Large intestine (tissue), 3 donors: ENCODE measurements at regions not wholly inside any gene's neighbourhood (a gene's known extent, or its start where the extent isn't known, plus 50 kb on each side); places are given as distances from the start of the nearest gene placed in this dataset.

Source experiments
- DNase-seq, 2 donors: peaks; one replicate each; pipeline versions ENCODE4 v3.0.0 to v3.0.0-alpha.2; 2013
- H3K27ac ChIP-seq: one replicate; pipeline ENCODE4 v1.5.1; 2013; ENCODE audit warnings: low read length
- H3K27me3 ChIP-seq: 2 replicates; pipeline ENCODE4 v1.6.1; 2013; ENCODE audit warnings: low read length; ENCODE audit not compliant: control insufficient read depth, insufficient read depth
- H3K36me3 ChIP-seq: 2 replicates; pipeline ENCODE4 v1.6.1; 2013; ENCODE audit warnings: low read length; ENCODE audit not compliant: control insufficient read depth, insufficient read depth
- H3K4me1 ChIP-seq: one replicate; pipeline ENCODE4 v1.6.1; 2013; ENCODE audit warnings: low read length; ENCODE audit not compliant: control insufficient read depth, insufficient read depth
- H3K4me3 ChIP-seq: one replicate; pipeline ENCODE4 v1.5.1; 2013; ENCODE audit warnings: low read length
- H3K9me3 ChIP-seq: one replicate; pipeline ENCODE4 v1.6.1; 2013; ENCODE audit warnings: mild to moderate bottlenecking, low read depth, low read length, moderate library complexity; ENCODE audit not compliant: control insufficient read depth
- WGBS: methylation state at CpG from one replicate; pipeline ENCODE4 v1.1.5; 2013; ENCODE audit warnings: low lambda C conversion rate; ENCODE audit not compliant: insufficient coverage; 5-methylcytosine and 5-hydroxymethylcytosine counted together

GRCh38 chr7:31455844-31456243 is 58.0 kb upstream of the ITPRID1 start:
- WGBS = no CpG with 5 or more reads among the region's 5 CpGs
- H3K36me3 ChIP-seq = no peaks in the 10 kb centered on the region

DNA sequence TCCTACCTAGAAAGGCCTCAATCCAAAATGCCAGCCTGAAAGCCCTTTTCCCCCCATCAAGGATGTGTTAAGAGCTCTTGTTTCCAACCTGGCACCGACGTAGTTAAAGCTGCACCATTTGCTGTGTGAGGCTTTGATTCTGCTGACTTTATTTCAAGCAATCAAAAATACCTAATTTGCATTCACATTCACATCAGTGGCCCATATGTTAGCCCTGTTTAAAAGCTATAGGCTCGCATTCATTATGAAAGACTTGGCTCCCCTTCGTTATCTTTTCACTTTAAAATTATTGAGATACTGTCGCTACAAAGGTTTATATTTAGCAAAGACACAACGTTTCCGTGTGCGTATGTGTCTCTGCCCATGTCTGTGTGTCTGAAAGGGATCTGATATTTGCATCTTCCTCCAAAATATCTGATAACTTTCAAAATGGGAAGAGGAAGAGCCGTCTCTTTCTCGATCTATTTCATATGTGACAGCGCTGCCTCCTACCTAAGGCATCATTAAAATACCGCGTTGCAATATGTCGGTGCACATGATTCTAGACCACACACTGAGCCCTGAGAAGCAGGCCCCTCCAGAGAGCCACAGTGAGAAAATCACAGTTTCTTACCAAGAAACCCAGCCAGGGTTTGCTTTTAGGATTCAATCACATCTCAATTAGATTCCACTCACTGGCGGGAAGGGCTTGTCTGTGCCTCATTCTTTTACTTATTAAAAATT is 57.1 kb upstream of the ITPRID1 start:
- 100% methylated on average over 4 of the region's 15 CpGs for WGBS
- Histone ChIP-seq H3K4me3 (no peak overlapping the region), H3K9me3 (no peaks in the 10 kb centered on the region), H3K27ac (no peak overlapping the region), H3K36me3 (no peaks in the 10 kb centered on the region), H3K27me3 (no peaks in the 10 kb centered on the region), H3K4me1 (no peaks in the 10 kb centered on the region)
- no peak for DNase-seq

More at GRCh38 chr7:31455844-31456243, 58.0 kb upstream of the ITPRID1 start:
- no peak for DNase-seq
- Histone ChIP-seq H3K4me1 (no peaks in the 10 kb centered on the region), H3K27me3 (no peaks in the 10 kb centered on the region), H3K9me3 (no peaks in the 10 kb centered on the region), H3K27ac (no peak overlapping the region), H3K4me3 (no peak overlapping the region)

GRCh38 chr7:31457551-31457950 is 56.3 kb upstream of the ITPRID1 start:
- Histone ChIP-seq H3K27ac (no peak overlapping the region), H3K36me3 (no peaks in the 10 kb centered on the region), H3K9me3 (no peaks in the 10 kb centered on the region), H3K4me1 (no peaks in the 10 kb centered on the region), H3K4me3 (no peak overlapping the region), H3K27me3 (no peaks in the 10 kb centered on the region)
- DNase-seq = no peak
- 100% methylated on average over 2 of the region's 5 CpGs for WGBS

- Histone ChIP-seq H3K9me3 (no peaks in the 10 kb centered on the region), H3K36me3 (no peaks in the 10 kb centered on the region), H3K4me1 (no peaks in the 10 kb centered on the region), H3K27me3 (no peaks in the 10 kb centered on the region), H3K27ac (no peak overlapping the region), H3K4me3 (no peak overlapping the region)
- no peak for DNase-seq
- WGBS = no CpG with 5 or more reads among the region's 4 CpGs
These were observed 55.7 kb upstream of the ITPRID1 start for GRCh38 chr7:31458203-31458602.

GRCh38 chr7:31462636-31463035 is 51.3 kb upstream of the ITPRID1 start:
- H3K27me3 ChIP-seq = no peaks in the 10 kb centered on the region
- H3K27ac ChIP-seq = no peak overlapping the region
- no peaks in the 10 kb centered on the region for H3K36me3 ChIP-seq
- WGBS = no CpG with 5 or more reads among the region's 3 CpGs
- no peak overlapping the region for H3K4me3 ChIP-seq
- no peak for DNase-seq
- no peaks in the 10 kb centered on the region for H3K9me3 ChIP-seq
- no peaks in the 10 kb centered on the region for H3K4me1 ChIP-seq
